Neural cell (in vitro differentiated cells): ENCODE measurements at regions not wholly inside any gene's neighbourhood (a gene's known extent, or its start where the extent isn't known, plus 50 kb on each side); places are given as distances from the start of the nearest gene placed in this dataset.

Experiments used
- CTCF ChIP-seq: fragments of 450-650 bp; IDR thresholded peaks from 2 replicates; pipeline ENCODE4 v1.5.1; 2014; ENCODE audit warnings: antibody characterized with exemption, mild to moderate bottlenecking, moderate library complexity; ENCODE audit not compliant: poor library complexity, severe bottlenecking
- EP300 ChIP-seq: fragments of 450-650 bp; conservative IDR thresholded peaks from 2 replicates; pipeline ENCODE4 v1.6.1; 2014; ENCODE audit warnings: antibody characterized with exemption, mild to moderate bottlenecking, moderate library complexity; ENCODE audit not compliant: poor library complexity, severe bottlenecking
- EZH2 ChIP-seq: fragments of 200-600, 300-800 bp; shearing (Covaris generic), sonication (generic); IDR thresholded peaks from 2 replicates; pipeline ENCODE4 v1.6.1; 2014; ENCODE audit warnings: antibody characterized with exemption, low read length, borderline replicate concordance, mild to moderate bottlenecking; ENCODE audit not compliant: insufficient read depth, poor library complexity, severe bottlenecking
- POLR2AphosphoS5 ChIP-seq: IDR thresholded peaks from 2 replicates; pipeline ENCODE4 v1.6.1; 2012

- no peak for TF ChIP-seq CTCF
- TF ChIP-seq EP300: no peak
- no peak for TF ChIP-seq POLR2AphosphoS5
- no peak for TF ChIP-seq EZH2
These were observed 908.3 kb upstream of the ANO3 start for GRCh38 chr11:25423436-25424199.
